Endothelial cell of umbilical vein (primary cell): ENCODE measurements at regions not wholly inside any gene's neighbourhood (a gene's known extent, or its start where the extent isn't known, plus 50 kb on each side); places are given as distances from the start of the nearest gene placed in this dataset.

Experiments
- BruUV-seq: library from RNA; stranded (reverse); fragments of 400-500 nt; replicated peaks from 2 replicates; lab custom pipeline; 2021; lab: Mats Ljungman, UMichigan
- CTCF ChIA-PET: fragments of 300-600, 350-600 bp; sonication (Branson Sonifier 250); formaldehyde crosslinking; loops from one replicate; lab custom pipeline; 2021; ENCODE audit warnings: antibody characterized with exemption, inconsistent platforms; lab: Charles Lee
- POLR2A ChIA-PET: fragments of 300-600, 350-600 bp; sonication (Branson Sonifier 250); formaldehyde crosslinking; loops from one replicate; lab custom pipeline; 2021; ENCODE audit warnings: antibody characterized with exemption, inconsistent platforms; lab: Charles Lee
- DNase-seq: peaks from one replicate; pipeline ENCODE4 v3.0.0-alpha.2; 2011; ENCODE audit warnings: low read depth, low spot score
- FAIRE-seq: peaks from 2 replicates; lab custom pipeline; 2011; peaks lifted over from hg19 to GRCh38; lab: Jason Lieb, UNC
- H2AFZ ChIP-seq: 2 replicates; pipeline ENCODE4 v1.6.0; 2012; ENCODE audit warnings: low read depth, low read length, control low read depth, inconsistent platforms
- H3K27ac ChIP-seq: 2 replicates; pipeline ENCODE4 v1.5.1; 2011; ENCODE audit warnings: low read depth, mild to moderate bottlenecking, control low read depth, low read length, moderate library complexity; ENCODE audit not compliant: insufficient read depth
- H3K27me3 ChIP-seq, 2 experiments: 2 replicates each; pipeline versions ENCODE4 v1.6.0 to v1.6.1; 2011; ENCODE audit warnings: low read length in 2 of 2, mixed read lengths in 1 of 2; ENCODE audit not compliant: control insufficient read depth in 2 of 2, insufficient read depth in 2 of 2
- H3K36me3 ChIP-seq, 2 experiments: 2 replicates in 1 of 2; 3 replicates in 1 of 2; pipeline ENCODE4 v1.5.1; 2011; ENCODE audit warnings: low read length in 2 of 2, mild to moderate bottlenecking in 1 of 2, moderate library complexity in 1 of 2; ENCODE audit not compliant: control insufficient read depth in 2 of 2, insufficient read depth in 2 of 2; ENCODE audit errors: extremely low read depth in 1 of 2
- H3K4me1 ChIP-seq: 3 replicates; pipeline ENCODE4 v1.5.1; 2011; ENCODE audit warnings: mild to moderate bottlenecking, low read length; ENCODE audit not compliant: control insufficient read depth, insufficient read depth; ENCODE audit errors: extremely low read depth
- H3K4me2 ChIP-seq: 2 replicates; pipeline ENCODE4 v1.6.1; 2011; ENCODE audit warnings: low read length, control low read depth, mixed read lengths; ENCODE audit not compliant: insufficient read depth
- H3K4me3 ChIP-seq, 3 experiments: fragments of 200-600 bp in 1 of 3; sonication (generic), shearing (Covaris generic) in 1 of 3; replicated peaks in 1 of 3; 2 replicates each; pipeline ENCODE4 v1.5.1; 2011 to 2016; ENCODE audit warnings: control low read depth in 3 of 3, low read length in 3 of 3, mild to moderate bottlenecking in 2 of 3, inconsistent platforms in 1 of 3, low read depth in 1 of 3, moderate library complexity in 1 of 3; ENCODE audit not compliant: insufficient read depth in 1 of 3
- H3K79me2 ChIP-seq: 2 replicates; pipeline ENCODE4 v1.6.0; 2012; ENCODE audit warnings: low read length, inconsistent platforms; ENCODE audit not compliant: control insufficient read depth, insufficient read depth
- H3K9ac ChIP-seq: replicated peaks from 2 replicates; pipeline ENCODE3; 2011; ENCODE audit warnings: low read length, control low read depth; ENCODE audit not compliant: insufficient read depth; ENCODE audit errors: extremely low read depth
- H3K9me1 ChIP-seq: replicated peaks from 3 replicates; pipeline ENCODE4 v1.6.0; 2011; ENCODE audit warnings: mild to moderate bottlenecking, low read length; ENCODE audit not compliant: control insufficient read depth, insufficient read depth; ENCODE audit errors: extremely low read depth
- H3K9me3 ChIP-seq: replicated peaks from 2 replicates; pipeline ENCODE4 v1.5.1; 2012; ENCODE audit warnings: low read length, inconsistent platforms; ENCODE audit not compliant: control insufficient read depth, insufficient read depth
- H4K20me1 ChIP-seq: replicated peaks from 2 replicates; pipeline ENCODE3; 2011; ENCODE audit warnings: mild to moderate bottlenecking, low read length; ENCODE audit not compliant: control insufficient read depth, insufficient read depth; ENCODE audit errors: extremely low read depth
- EZH2 ChIP-seq: IDR thresholded peaks from 2 replicates; pipeline ENCODE4 v1.6.1; 2012; ENCODE audit warnings: borderline replicate concordance, low read depth, mild to moderate bottlenecking, moderate library complexity, low read length, inconsistent platforms; ENCODE audit not compliant: severe bottlenecking
- FOS ChIP-seq: IDR thresholded peaks from 2 replicates; pipeline ENCODE4 v1.6.1; 2011; ENCODE audit warnings: mild to moderate bottlenecking, low read length, moderate library complexity, borderline replicate concordance; ENCODE audit not compliant: insufficient read depth
- GATA2 ChIP-seq: IDR thresholded peaks from 2 replicates; pipeline ENCODE4 v1.7.0; 2011; ENCODE audit warnings: low read depth, mild to moderate bottlenecking, moderate library complexity, mixed read lengths, low read length; ENCODE audit not compliant: insufficient read length, insufficient read depth
- JUN ChIP-seq: IDR thresholded peaks from 2 replicates; pipeline ENCODE4 v1.6.1; 2011; ENCODE audit warnings: borderline replicate concordance, low read depth; ENCODE audit not compliant: insufficient read length, insufficient read depth
- MYC ChIP-seq: IDR thresholded peaks from one replicate; pipeline ENCODE4 v1.6.1; 2011; ENCODE audit warnings: mild to moderate bottlenecking, low read depth, low read length
- POLR2A ChIP-seq: IDR thresholded peaks from 2 replicates; pipeline ENCODE4 v1.6.1; 2012; ENCODE audit warnings: low read depth, mild to moderate bottlenecking, control low read depth, low read length
- POLR2AphosphoS5 ChIP-seq: IDR thresholded peaks from 2 replicates; pipeline ENCODE4 v1.6.1; 2012; ENCODE audit warnings: low read depth, mild to moderate bottlenecking, control low read depth, low read length, moderate library complexity; ENCODE audit not compliant: insufficient read depth
- dilution Hi-C: fragments of 300-500 bp; cut with MboI; formaldehyde crosslinking; loops from one replicate; pipeline ENCODE4 v1.15.0; 2019; ENCODE audit warnings: low sequenced_read_pairs; ENCODE audit not compliant: extremely low pct_ligation_motif_present
- intact Hi-C: fragments of 100-400 bp; cut with micrococcal nuclease; formaldehyde crosslinking; loops from one replicate; pipeline ENCODE4 v1.10.0; 2022
- TF ChIP-seq, protein P1 (sequence below), 2 donors: IDR thresholded peaks; 1 replicate in 1 of 2; 2 replicates in 1 of 2; pipeline ENCODE4 v1.5.1; 2011; ENCODE audit warnings: low read length in 2 of 2, mild to moderate bottlenecking in 2 of 2, moderate library complexity in 2 of 2, control low read depth in 1 of 2, inconsistent platforms in 1 of 2, low read depth in 1 of 2; ENCODE audit not compliant: insufficient read depth in 1 of 2; ENCODE audit errors: extremely low read depth in 1 of 2
- TF ChIP-seq, protein P2 (sequence below): IDR thresholded peaks from 2 replicates; pipeline ENCODE4 v1.6.1; 2011; ENCODE audit not compliant: insufficient read depth, insufficient read length

DNA sequence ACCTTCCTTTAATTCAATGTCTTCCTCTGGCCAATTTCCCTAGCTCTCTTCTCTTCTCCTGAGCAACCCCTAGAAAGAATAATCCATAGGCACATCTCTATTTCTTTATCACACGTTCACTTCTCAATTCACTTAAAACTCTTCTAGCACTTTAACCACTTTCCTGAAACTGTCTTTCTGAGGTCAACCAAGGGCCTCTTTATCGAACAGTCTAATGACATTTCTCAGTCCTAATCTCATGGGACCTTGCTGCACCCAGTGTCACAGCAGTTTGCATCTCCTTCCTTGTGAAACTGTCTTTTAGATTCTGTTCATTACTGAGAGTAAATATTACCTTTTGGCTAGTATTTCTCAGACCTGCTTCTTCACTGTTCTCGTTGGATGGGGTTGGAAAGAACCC is 285.3 kb upstream of the RASGEF1B start:
- Histone ChIP-seq H2AFZ (no peak overlapping the region), H3K36me3 (no peaks in the 10 kb centered on the region), H4K20me1 (no peaks in the 10 kb centered on the region), H3K9me3 (no peaks in the 10 kb centered on the region), H3K4me2 (no peak overlapping the region), H3K27me3 (no peaks in the 10 kb centered on the region), H3K9ac (no peak overlapping the region), H3K79me2 (no peaks in the 10 kb centered on the region), H3K27ac (no peak overlapping the region), H3K9me1 (no peaks in the 10 kb centered on the region), H3K4me3 (no peak overlapping the region), H3K4me1 (no peaks in the 10 kb centered on the region)
- FAIRE-seq (no peak), DNase-seq (no peak)
- dilution Hi-C loops (no loop called here), intact Hi-C loops (no loop called here)
- ChIA-PET POLR2A (no interaction called here), CTCF (no interaction called here)
- BruUV-seq: no TSS peak
- TF ChIP-seq POLR2AphosphoS5 (no peak), GATA2 (no peak), POLR2A (no peak), FOS (no peak), JUN (no peak), MYC (no peak), EZH2 (no peak)
- TF ChIP-seq, protein P1, sequence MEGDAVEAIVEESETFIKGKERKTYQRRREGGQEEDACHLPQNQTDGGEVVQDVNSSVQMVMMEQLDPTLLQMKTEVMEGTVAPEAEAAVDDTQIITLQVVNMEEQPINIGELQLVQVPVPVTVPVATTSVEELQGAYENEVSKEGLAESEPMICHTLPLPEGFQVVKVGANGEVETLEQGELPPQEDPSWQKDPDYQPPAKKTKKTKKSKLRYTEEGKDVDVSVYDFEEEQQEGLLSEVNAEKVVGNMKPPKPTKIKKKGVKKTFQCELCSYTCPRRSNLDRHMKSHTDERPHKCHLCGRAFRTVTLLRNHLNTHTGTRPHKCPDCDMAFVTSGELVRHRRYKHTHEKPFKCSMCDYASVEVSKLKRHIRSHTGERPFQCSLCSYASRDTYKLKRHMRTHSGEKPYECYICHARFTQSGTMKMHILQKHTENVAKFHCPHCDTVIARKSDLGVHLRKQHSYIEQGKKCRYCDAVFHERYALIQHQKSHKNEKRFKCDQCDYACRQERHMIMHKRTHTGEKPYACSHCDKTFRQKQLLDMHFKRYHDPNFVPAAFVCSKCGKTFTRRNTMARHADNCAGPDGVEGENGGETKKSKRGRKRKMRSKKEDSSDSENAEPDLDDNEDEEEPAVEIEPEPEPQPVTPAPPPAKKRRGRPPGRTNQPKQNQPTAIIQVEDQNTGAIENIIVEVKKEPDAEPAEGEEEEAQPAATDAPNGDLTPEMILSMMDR (IDR thresholded peaks at IDR 0.05; ENCODE audit: extremely low read depth in 1 of 2, insufficient read depth in 1 of 2, low read depth in 1 of 2, low read length in 2 of 2): no peak
- TF ChIP-seq, protein P2, sequence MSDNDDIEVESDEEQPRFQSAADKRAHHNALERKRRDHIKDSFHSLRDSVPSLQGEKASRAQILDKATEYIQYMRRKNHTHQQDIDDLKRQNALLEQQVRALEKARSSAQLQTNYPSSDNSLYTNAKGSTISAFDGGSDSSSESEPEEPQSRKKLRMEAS: no peak
